Prostate gland (tissue), 2 donors: ENCODE measurements at regions not wholly inside any gene's neighbourhood (a gene's known extent, or its start where the extent isn't known, plus 50 kb on each side); places are given as distances from the start of the nearest gene placed in this dataset.

Experiments
- DNase-seq: peaks from one replicate; pipeline ENCODE4 v3.0.0-alpha.2; 2019; ENCODE audit warnings: low spot score
- H3K27ac ChIP-seq, 2 donors: fragments of 200-600 bp; sonication (generic); 2 replicates each; pipeline ENCODE4 v1.5.1; 2017 to 2019
- H3K27me3 ChIP-seq: fragments of 200-600 bp; sonication (generic); replicated peaks from 2 replicates; pipeline ENCODE4 v1.5.1; 2019; ENCODE audit not compliant: insufficient read depth
- H3K36me3 ChIP-seq, 2 donors: fragments of 200-600 bp; sonication (generic); 1 replicate in 1 of 2; 2 replicates in 1 of 2; pipeline versions ENCODE4 v1.5.1 to v1.8.1; 2017 to 2019
- H3K4me1 ChIP-seq: fragments of 200-600 bp; sonication (generic); replicated peaks from 2 replicates; pipeline ENCODE4 v1.5.1; 2019
- H3K4me3 ChIP-seq, 2 donors: fragments of 200-600 bp; sonication (generic); 2 replicates each; pipeline ENCODE4 v1.5.1; 2017 to 2019
- H3K9me3 ChIP-seq: fragments of 200-600 bp; sonication (generic); 2 replicates; pipeline ENCODE4 v1.5.1; 2017
- CTCF ChIP-seq, 4 experiments: fragments of 200-600 bp in 2 of 4; fragments of 450-650 bp in 2 of 4; sonication (generic) in 2 of 4; IDR thresholded peaks; 1 replicate in 3 of 4; 2 replicates in 1 of 4; pipeline ENCODE4 v1.5.1; 2016 to 2019; ENCODE audit warnings: antibody characterized with exemption in 4 of 4, mild to moderate bottlenecking in 2 of 4, moderate library complexity in 2 of 4
- POLR2A ChIP-seq: fragments of 450-650 bp; IDR thresholded peaks from one replicate; pipeline ENCODE4 v1.6.1; 2016; ENCODE audit warnings: antibody characterized with exemption, mild to moderate bottlenecking
- POLR2AphosphoS5 ChIP-seq: sonication (generic); formaldehyde crosslinking; IDR thresholded peaks from one replicate; pipeline ENCODE4 v1.6.1; 2017; ENCODE audit warnings: antibody characterized with exemption
- WGBS: methylation state at CpG from one replicate; pipeline ENCODE4 v1.1.5; 2018; 5-methylcytosine and 5-hydroxymethylcytosine counted together
- intact Hi-C: fragments of 100-400 bp; cut with DNase I; formaldehyde crosslinking; loops from one replicate; pipeline ENCODE4 v1.14.2; 2022

GRCh38 chr7:42690794-42691639, 220.9 kb downstream of the C7orf25 start:
- Histone ChIP-seq H3K27ac (no peak overlapping the region), H3K36me3 (no peaks in the 10 kb centered on the region), H3K27me3 (no peaks in the 10 kb centered on the region), H3K4me1 (no peaks in the 10 kb centered on the region), H3K4me3 (no peak overlapping the region), H3K9me3 (no peaks in the 10 kb centered on the region)
- TF ChIP-seq POLR2AphosphoS5 (peak; percentile 4), POLR2A (no peak), CTCF (IDR thresholded peaks at IDR 0.05) (peak in 3 of 4 experiments; percentile 32 to 62 (median 55))
- peak; percentile 21 for DNase-seq
- intact Hi-C loops: loop anchor here (2.0 to 10.0 kb wide), 3 partner anchors 456 to 744 kb away; partner anchors contain the start of gene GLI3
- WGBS: 57% methylated on average over 11 of the region's 11 CpGs

- H3K27me3 ChIP-seq: no peaks in the 10 kb centered on the region
- intact Hi-C loops: loop anchor here (2.0 to 10.0 kb wide), 3 partner anchors 455 to 743 kb away; partner anchors contain the start of gene GLI3
- no peaks in the 10 kb centered on the region for H3K36me3 ChIP-seq
- 95% methylated on average over 1 of the region's 1 CpG for WGBS
- H3K4me1 ChIP-seq: no peaks in the 10 kb centered on the region
- H3K27ac ChIP-seq: no peak overlapping the region
- no peak for DNase-seq
- TF ChIP-seq POLR2A (no peak), POLR2AphosphoS5 (no peak), CTCF (IDR thresholded peaks at IDR 0.05) (no peak)
- no peaks in the 10 kb centered on the region for H3K9me3 ChIP-seq
- no peak overlapping the region for H3K4me3 ChIP-seq
Measured at GRCh38 chr7:42689626-42690025, 222.2 kb downstream of the C7orf25 start.

- 71% methylated on average over 2 of the region's 2 CpGs for WGBS
- Histone ChIP-seq H3K36me3 (no peaks in the 10 kb centered on the region), H3K27ac (no peak overlapping the region), H3K9me3 (no peaks in the 10 kb centered on the region), H3K4me1 (no peaks in the 10 kb centered on the region), H3K27me3 (no peaks in the 10 kb centered on the region), H3K4me3 (no peak overlapping the region)
- TF ChIP-seq POLR2A (no peak), POLR2AphosphoS5 (no peak), CTCF (IDR thresholded peaks at IDR 0.05) (no peak)
- intact Hi-C loops: no loop called here
- no peak for DNase-seq
Measured at GRCh38 chr7:42688056-42688371, 223.9 kb downstream of the C7orf25 start.

- Histone ChIP-seq H3K4me3 (no peak overlapping the region), H3K27me3 (no peaks in the 10 kb centered on the region), H3K4me1 (no peaks in the 10 kb centered on the region), H3K36me3 (no peaks in the 10 kb centered on the region), H3K27ac (no peak overlapping the region), H3K9me3 (no peaks in the 10 kb centered on the region)
- WGBS: 60% methylated on average over 9 of the region's 9 CpGs
- DNase-seq: no peak
- intact Hi-C loops: no loop called here
- TF ChIP-seq POLR2AphosphoS5: no peak
- TF ChIP-seq CTCF (IDR thresholded peaks at IDR 0.05): no peak
- no peak for TF ChIP-seq POLR2A
Measured at GRCh38 chr7:42687211-42688055, 224.4 kb downstream of the C7orf25 start.
